ENCODE measurements at regions not wholly inside any gene's neighbourhood (a gene's known extent, or its start where the extent isn't known, plus 50 kb on each side); places are given as distances from the start of the nearest gene placed in this dataset.

GRCh38 chr10:108779501-108779900 is 1143.8 kb downstream of the XPNPEP1 start:
- TF ChIP-seq FOXM1 (IDR thresholded peaks at IDR 0.05; ENCODE audit: borderline replicate concordance) (no peak), ELF4 (IDR thresholded peaks at IDR 0.05) (no peak), PKNOX1 (IDR thresholded peaks at IDR 0.05) (no peak), ZNF384 (IDR thresholded peaks at IDR 0.05) (no peak), SP1 (IDR thresholded peaks at IDR 0.05) (no peak), FOXK2 (IDR thresholded peaks at IDR 0.05) (no peak), SUZ12 (IDR thresholded peaks at IDR 0.05) (no peak)

Measured in HEK293T (cell line).